ENCODE measurements at regions not wholly inside any gene's neighbourhood (a gene's known extent, or its start where the extent isn't known, plus 50 kb on each side); places are given as distances from the start of the nearest gene placed in this dataset.
A peak's percentile ranks its signal among the peaks of the same experiment; 100 is the strongest.

GRCh38 chr1:168386949-168387586 is 106.4 kb downstream of the TBX19 start:
- H3K79me1 ChIP-seq (ENCODE audit: low read depth, low read length), result no peaks in the 10 kb centered on the region
- peak overlapping the region; percentile 11; the same call in 1 of the 2 replicates for H2BK12ac ChIP-seq (ENCODE audit: low read depth, low read length)
- no peak overlapping the region for H2AK5ac ChIP-seq (ENCODE audit: low read depth, low read length)
- peak overlapping the region in 3 of 4 experiments; percentile 12 to 50 (median 13); a peak in 5 of 8 replicates for H3K4me3 ChIP-seq (ENCODE audit: extremely low read depth in 1 of 4, insufficient read depth in 2 of 4, low read depth in 3 of 4, low read length in 4 of 4)
- POLR2A ChIA-PET (ENCODE audit: partially characterized antibody), result interaction anchor here (1.0 to 4.3 kb wide), 3 partner anchors 9 to 14 kb away, joined by 3 to 15 read pairs (median 4); no protein-coding TSS in a partner anchor
- no peak overlapping the region for H2BK120ac ChIP-seq (replicated peaks; ENCODE audit: low read depth, low read length)
- peak overlapping the region; percentile 49; the same call in 1 of the 2 replicates for H3K18ac ChIP-seq (ENCODE audit: extremely low read depth, low read length)
- H2BK20ac ChIP-seq (ENCODE audit: low read length), result no peak overlapping the region
- H2BK15ac ChIP-seq (ENCODE audit: low read length), result no peak overlapping the region
- H3K27me3 ChIP-seq (replicated peaks in 1 of 4; ENCODE audit: control insufficient read depth in 3 of 4, extremely low read depth in 1 of 4, insufficient read depth in 3 of 4, low read length in 3 of 4), result peaks cover 0 to 4% (median 2%) of the 10 kb centered on the region in 4 experiments; a peak in 3 of 7 replicates
- no peak overlapping the region for H3K27ac ChIP-seq (ENCODE audit: low read depth, low read length)
- no peaks in the 10 kb centered on the region for H4K20me1 ChIP-seq (replicated peaks in 1 of 2; ENCODE audit: control insufficient read depth in 1 of 2, insufficient read depth in 2 of 2, low read length in 2 of 2)
- no peaks in the 10 kb centered on the region for H3K36me3 ChIP-seq (ENCODE audit: control insufficient read depth in 2 of 4, insufficient read depth in 4 of 4, low read length in 3 of 4)
- H3K23me2 ChIP-seq (ENCODE audit: low read depth, low read length), result no peaks in the 10 kb centered on the region
- no peak overlapping the region for H3K23ac ChIP-seq (ENCODE audit: insufficient read length)
- H4K8ac ChIP-seq (ENCODE audit: extremely low read depth, insufficient read depth, low read length), result no peak overlapping the region
- CTCF ChIA-PET (ENCODE audit: partially characterized antibody), result interaction anchor here (0.6 to 1.9 kb wide), 5 partner anchors 11 to 1393 kb away, joined by 3 to 8 read pairs (median 3); no protein-coding TSS in a partner anchor
- H4K5ac ChIP-seq (ENCODE audit: insufficient read length, low read depth, low read length), result no peak overlapping the region
- 0 out of 7 replicates have a peak overlapping the region, but pooled peaks of 1 of the 4 experiments have one; percentile 1 for H3K9ac ChIP-seq (replicated peaks in 1 of 4; ENCODE audit: extremely low read depth in 1 of 4, low read depth in 3 of 4, low read length in 3 of 4)
- no peaks in the 10 kb centered on the region for H3K79me2 ChIP-seq (ENCODE audit: control insufficient read depth in 1 of 2, insufficient read depth in 2 of 2, low read length in 2 of 2)
- H3K4me1 ChIP-seq (replicated peaks in 1 of 4; ENCODE audit: control insufficient read depth in 3 of 4, insufficient read depth in 4 of 4, low read length in 3 of 4), result peaks cover 0 to 15% (median 12%) of the 10 kb centered on the region in 4 experiments; a peak in 5 of 7 replicates
- peak overlapping the region; percentile 28 for H2AFZ ChIP-seq (ENCODE audit: low read length)
- FAIRE-seq (no peak), DNase-seq (ENCODE audit: low read depth in 1 of 2, low spot score in 2 of 2) (peak in 1 of 2 experiments; percentile 78)
- H4K91ac ChIP-seq (replicated peaks; ENCODE audit: insufficient read length, low read length), result no peak overlapping the region
- H2BK5ac ChIP-seq (ENCODE audit: low read depth, low read length), result peak overlapping the region; percentile 35; the same call in 1 of the 2 replicates
- no peak overlapping the region for H3K56ac ChIP-seq (replicated peaks; ENCODE audit: insufficient read length, low read depth, low read length)
- peak overlapping the region; percentile 67 to 72 for H3K4me2 ChIP-seq (ENCODE audit: insufficient read depth in 1 of 2, low read depth in 2 of 2, low read length in 2 of 2)
- WGBS, 2 experiments (ENCODE audit: extremely low coverage in 1 of 2, insufficient coverage in 1 of 2, insufficient read length in 1 of 2, insufficient replicate concordance in 2 of 2, low coverage in 1 of 2, low lambda C conversion rate in 2 of 2, missing lambda C conversion rate in 1 of 2), result 18% methylated on average over 25 of the region's 25 CpGs; no CpG with 5 or more reads in 1 of the 2 experiments
- no peak overlapping the region for H3K14ac ChIP-seq (ENCODE audit: insufficient read length)
- no peak overlapping the region for H3K4ac ChIP-seq (replicated peaks; ENCODE audit: insufficient read length, low read depth, low read length)
- H3K9me3 ChIP-seq (ENCODE audit: insufficient read depth in 2 of 2, low read depth in 1 of 2, low read length in 1 of 2), result no peaks in the 10 kb centered on the region
- no peak for TF ChIP-seq POLR2A (IDR thresholded peaks at IDR 0.05; ENCODE audit: control extremely low read depth in 1 of 2, low read depth in 2 of 2, low read length in 2 of 2)
- TF ChIP-seq MAFK (IDR thresholded peaks at IDR 0.05; ENCODE audit: low read depth, low read length), result no peak
- no peak for TF ChIP-seq TAF7 (optimal IDR thresholded peaks at IDR 0.05; ENCODE audit: borderline replicate concordance, low read depth, low read length)
- no peak for TF ChIP-seq NANOG (IDR thresholded peaks at IDR 0.05; ENCODE audit: insufficient read depth, low read depth, low read length, poor library complexity, severe bottlenecking)
- TF ChIP-seq GABPA (IDR thresholded peaks at IDR 0.05; ENCODE audit: borderline replicate concordance, insufficient read depth, low read length), result no peak
- no peak for TF ChIP-seq GTF2F1 (IDR thresholded peaks at IDR 0.05; ENCODE audit: borderline replicate concordance, low read depth, low read length)
- TF ChIP-seq CTBP2 (IDR thresholded peaks at IDR 0.05; ENCODE audit: borderline replicate concordance, insufficient read depth, insufficient read length, low read length), result no peak
- no peak for TF ChIP-seq RFX5 (IDR thresholded peaks at IDR 0.05; ENCODE audit: borderline replicate concordance, low read depth, low read length)
- peak; percentile 47 for TF ChIP-seq RNF2 (IDR thresholded peaks at IDR 0.05; ENCODE audit: borderline replicate concordance, low read depth, low read length, missing control alignments, poor library complexity, severe bottlenecking)

All from H1 (cell line).